GM10248 (cell line): ENCODE measurements at regions not wholly inside any gene's neighbourhood (a gene's known extent, or its start where the extent isn't known, plus 50 kb on each side); places are given as distances from the start of the nearest gene placed in this dataset.

Source experiments
- CTCF ChIA-PET: fragments of 300-600 bp; sonication (Branson Sonifier 250); formaldehyde crosslinking; extraction: SDS; loops from one replicate; lab custom pipeline; 2021; ENCODE audit warnings: antibody characterized with exemption; lab: Yijun Ruan, JAX
- POLR2A ChIA-PET: fragments of 350-650 bp; sonication (Branson Sonifier 250); formaldehyde crosslinking; extraction: SDS; loops from one replicate; lab custom pipeline; 2020; ENCODE audit warnings: antibody characterized with exemption; lab: Yijun Ruan, JAX
- DNase-seq: peaks from one replicate; pipeline ENCODE4 v3.0.0; 2012; ENCODE audit errors: extremely low spot score
- TF ChIP-seq, protein P1 (sequence below): IDR thresholded peaks from 2 replicates; pipeline ENCODE4 v1.5.1; 2012; ENCODE audit warnings: mild to moderate bottlenecking, low read depth; ENCODE audit errors: extremely low read depth, missing control alignments, control extremely low read depth

GRCh38 chr18:11553098-11553940, 56.1 kb upstream of the SLC35G4 start:
- POLR2A ChIA-PET: no interaction called here
- CTCF ChIA-PET: interaction anchor here (0.6 to 7.1 kb wide), 34 partner anchors 8 to 1581 kb away, joined by 3 to 62 read pairs (median 4); no protein-coding TSS in a partner anchor
- TF ChIP-seq, protein P1, sequence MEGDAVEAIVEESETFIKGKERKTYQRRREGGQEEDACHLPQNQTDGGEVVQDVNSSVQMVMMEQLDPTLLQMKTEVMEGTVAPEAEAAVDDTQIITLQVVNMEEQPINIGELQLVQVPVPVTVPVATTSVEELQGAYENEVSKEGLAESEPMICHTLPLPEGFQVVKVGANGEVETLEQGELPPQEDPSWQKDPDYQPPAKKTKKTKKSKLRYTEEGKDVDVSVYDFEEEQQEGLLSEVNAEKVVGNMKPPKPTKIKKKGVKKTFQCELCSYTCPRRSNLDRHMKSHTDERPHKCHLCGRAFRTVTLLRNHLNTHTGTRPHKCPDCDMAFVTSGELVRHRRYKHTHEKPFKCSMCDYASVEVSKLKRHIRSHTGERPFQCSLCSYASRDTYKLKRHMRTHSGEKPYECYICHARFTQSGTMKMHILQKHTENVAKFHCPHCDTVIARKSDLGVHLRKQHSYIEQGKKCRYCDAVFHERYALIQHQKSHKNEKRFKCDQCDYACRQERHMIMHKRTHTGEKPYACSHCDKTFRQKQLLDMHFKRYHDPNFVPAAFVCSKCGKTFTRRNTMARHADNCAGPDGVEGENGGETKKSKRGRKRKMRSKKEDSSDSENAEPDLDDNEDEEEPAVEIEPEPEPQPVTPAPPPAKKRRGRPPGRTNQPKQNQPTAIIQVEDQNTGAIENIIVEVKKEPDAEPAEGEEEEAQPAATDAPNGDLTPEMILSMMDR: peak; percentile 78
- DNase-seq: peak; percentile 65

- DNase-seq: no peak
- POLR2A ChIA-PET: no interaction called here
- CTCF ChIA-PET: interaction anchor here (1.3 to 7.1 kb wide), 3 partner anchors 9 to 238 kb away, joined by 3 to 62 read pairs (median 4); no protein-coding TSS in a partner anchor
- TF ChIP-seq, protein P1: no peak
These were observed 60.4 kb upstream of the SLC35G4 start for GRCh38 chr18:11548916-11549551.

GRCh38 chr18:11548396-11548795, 61.0 kb upstream of the SLC35G4 start:
- ChIA-PET CTCF (interaction anchor here (1.3 to 7.1 kb wide), 3 partner anchors 9 to 237 kb away, joined by 3 to 62 read pairs (median 4); no protein-coding TSS in a partner anchor), POLR2A (no interaction called here)
- no peak for DNase-seq
- TF ChIP-seq, protein P1: no peak

DNA sequence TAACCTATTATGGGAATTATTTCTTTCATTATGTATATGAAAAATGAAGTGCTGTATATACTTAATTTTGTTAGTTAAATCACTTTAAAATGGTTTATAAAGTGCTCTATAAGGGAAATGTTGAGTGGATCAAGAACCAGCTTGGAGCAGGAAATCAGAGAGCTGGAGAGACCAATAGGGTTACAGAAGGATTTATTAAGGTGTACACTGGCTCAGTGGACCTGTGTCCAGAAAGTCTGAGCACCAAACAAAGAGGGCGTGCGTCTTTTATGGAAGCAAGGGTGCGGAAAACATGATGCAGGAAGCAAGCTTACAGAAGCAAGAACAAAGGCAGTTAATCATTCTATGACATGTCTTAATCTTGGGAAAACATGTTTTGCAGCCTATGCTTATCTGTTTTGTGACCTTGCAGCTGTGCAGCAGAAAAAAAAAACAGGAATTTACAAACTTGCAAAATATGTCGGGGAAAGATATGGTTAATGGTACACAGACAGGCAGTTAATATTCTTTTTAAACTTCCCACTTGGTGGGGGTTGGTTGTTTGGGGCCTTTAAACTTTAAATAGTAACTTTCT, 65.2 kb upstream of the SLC35G4 start:
- no peak for DNase-seq
- TF ChIP-seq, protein P1: no peak
- ChIA-PET CTCF (no interaction called here), POLR2A (no interaction called here)

- DNase-seq: no peak
- TF ChIP-seq, protein P1: no peak
- ChIA-PET POLR2A (no interaction called here), CTCF (interaction anchor here (1.2 to 3.7 kb wide), 4 partner anchors 11 to 23 kb away, joined by 3 to 25 read pairs (median 5); no protein-coding TSS in a partner anchor)
These were observed 68.2 kb upstream of the SLC35G4 start for GRCh38 chr18:11541179-11541578.

- TF ChIP-seq, protein P1: no peak
- CTCF ChIA-PET: interaction anchor here (2.2 kb wide), 1 partner anchor 15 kb away, joined by 6 read pairs; no protein-coding TSS in a partner anchor
- POLR2A ChIA-PET: no interaction called here
- no peak for DNase-seq
These were observed 75.4 kb upstream of the SLC35G4 start for GRCh38 chr18:11533942-11534496.
